GM12878 (cell line): ENCODE measurements at regions not wholly inside any gene's neighbourhood (a gene's known extent, or its start where the extent isn't known, plus 50 kb on each side); places are given as distances from the start of the nearest gene placed in this dataset.

Experiments
- ATAC-seq: fragments of 200-7000 bp; cut with Tn5 transposase; 3 replicates; pipeline ENCODE4 v1.9.1; 2020; ENCODE audit warnings: mild to moderate bottlenecking, moderate library complexity
- BruUV-seq: library from RNA; stranded (reverse); fragments of 400-500 nt; replicated peaks from 2 replicates; lab custom pipeline; 2021; lab: Mats Ljungman, UMichigan
- CTCF ChIA-PET: fragments of 300-600 bp; sonication (Branson Sonifier 250); formaldehyde crosslinking; extraction: SDS; loops from one replicate; lab custom pipeline; 2021; ENCODE audit warnings: inconsistent platforms; lab: Yijun Ruan, JAX
- POLR2A ChIA-PET: fragments of 350-600 bp; formaldehyde crosslinking; extraction: SDS; loops from one replicate; lab custom pipeline; 2021; ENCODE audit warnings: inconsistent platforms; lab: Charles Lee
- RAD21 ChIA-PET: fragments of 300-600 bp; sonication (Branson Sonifier 250); formaldehyde crosslinking; loops from one replicate; lab custom pipeline; 2023; ENCODE audit warnings: antibody characterized with exemption; ENCODE audit not compliant: unreplicated experiment; lab: Charles Lee
- SMC1A ChIA-PET: fragments of 300-600 bp; sonication (Branson Sonifier 250); formaldehyde crosslinking; loops from one replicate; lab custom pipeline; 2023; ENCODE audit not compliant: unreplicated experiment, uncharacterized antibody; lab: Charles Lee
- DNase-seq: peaks from one replicate; pipeline ENCODE4 v3.0.0-alpha.2; 2011; ENCODE audit warnings: low read depth, low spot score
- FAIRE-seq: peaks from 3 replicates; lab custom pipeline; 2011; peaks lifted over from hg19 to GRCh38; lab: Jason Lieb, UNC
- H2AFZ ChIP-seq: 2 replicates; pipeline ENCODE4 v1.6.0; 2011; ENCODE audit warnings: low read depth, low read length, control low read depth; ENCODE audit not compliant: control insufficient read depth
- H3K27ac ChIP-seq: 2 replicates; pipeline ENCODE4 v1.5.1; 2011; ENCODE audit warnings: control low read depth; ENCODE audit not compliant: control insufficient read depth, insufficient read depth
- H3K27me3 ChIP-seq, 2 experiments: replicated peaks in 1 of 2; 2 replicates each; pipeline versions ENCODE4 v1.6.0 to v1.6.1; 2011; ENCODE audit warnings: low read length in 1 of 2; ENCODE audit not compliant: control insufficient read depth in 2 of 2, insufficient read depth in 2 of 2
- H3K36me3 ChIP-seq, 2 experiments: 2 replicates each; pipeline ENCODE4 v1.5.1; 2011; ENCODE audit warnings: low read length in 1 of 2; ENCODE audit not compliant: control insufficient read depth in 2 of 2, insufficient read depth in 2 of 2
- H3K4me1 ChIP-seq: 2 replicates; pipeline ENCODE4 v1.6.1; 2011; ENCODE audit warnings: mild to moderate bottlenecking, low read length, moderate library complexity, mixed read lengths; ENCODE audit not compliant: control insufficient read depth, insufficient read depth
- H3K4me2 ChIP-seq: 2 replicates; pipeline ENCODE4 v1.6.0; 2011; ENCODE audit warnings: control low read depth; ENCODE audit not compliant: control insufficient read depth, insufficient read depth
- H3K4me3 ChIP-seq: fragments of 200-600 bp; sonication (generic); 2 replicates; pipeline ENCODE4 v1.5.1; 2016
- H3K79me2 ChIP-seq: 2 replicates; pipeline ENCODE4 v1.6.0; 2011; ENCODE audit warnings: low read length; ENCODE audit not compliant: control insufficient read depth, insufficient read depth
- H3K9ac ChIP-seq: 2 replicates; pipeline ENCODE4 v1.8.0; 2011; ENCODE audit warnings: low read length, control low read depth, mixed read lengths; ENCODE audit not compliant: control insufficient read depth, insufficient read depth
- H3K9me3 ChIP-seq: replicated peaks from 3 replicates; pipeline ENCODE4 v1.5.1; 2011; ENCODE audit warnings: mild to moderate bottlenecking, low read length; ENCODE audit not compliant: control insufficient read depth, insufficient read depth
- H4K20me1 ChIP-seq: 2 replicates; pipeline ENCODE4 v1.6.0; 2011; ENCODE audit not compliant: control insufficient read depth, insufficient read depth
- ASH2L ChIP-seq: fragments of 300-600, 200-600 bp; sonication (generic); IDR thresholded peaks from 2 replicates; pipeline ENCODE4 v1.6.1; 2017; ENCODE audit warnings: low read depth, mild to moderate bottlenecking, borderline replicate concordance
- ATF7 ChIP-seq: fragments of 450-650 bp; IDR thresholded peaks from 2 replicates; pipeline ENCODE4 v1.6.1; 2016; ENCODE audit warnings: low read depth, mild to moderate bottlenecking
- CBX3 ChIP-seq: fragments of 200-600 bp; sonication (generic); IDR thresholded peaks from 2 replicates; pipeline ENCODE4 v1.6.1; 2016; ENCODE audit warnings: low read depth, borderline replicate concordance
- CHD1 ChIP-seq: IDR thresholded peaks from 2 replicates; pipeline ENCODE4 v1.6.1; 2012; ENCODE audit warnings: low read depth, low read length, improper control_type of control experiment
- CREM ChIP-seq: IDR thresholded peaks from 2 replicates; pipeline ENCODE4 v1.6.1; 2014; ENCODE audit warnings: antibody characterized with exemption, low read depth
- GATAD2B ChIP-seq: fragments of 450-650 bp; conservative IDR thresholded peaks from 2 replicates; pipeline ENCODE4 v1.6.1; 2017; ENCODE audit warnings: low read depth, mild to moderate bottlenecking, moderate library complexity
- HDAC6 ChIP-seq: fragments of 200-600 bp; sonication (generic); IDR thresholded peaks from one replicate; pipeline ENCODE4 v1.8.0; 2017; ENCODE audit warnings: antibody characterized with exemption; ENCODE audit not compliant: unreplicated experiment
- MEF2B ChIP-seq: fragments of 450-650 bp; IDR thresholded peaks from 2 replicates; pipeline ENCODE4 v1.6.1; 2018; ENCODE audit warnings: mild to moderate bottlenecking, moderate library complexity; ENCODE audit not compliant: partially characterized antibody, poor library complexity, severe bottlenecking
- NFYB ChIP-seq: IDR thresholded peaks from 2 replicates; pipeline ENCODE4 v1.6.1; 2011; ENCODE audit warnings: low read depth, mild to moderate bottlenecking, low read length, improper control_type of control experiment, moderate library complexity; ENCODE audit not compliant: insufficient read depth
- PAX5 ChIP-seq: IDR thresholded peaks from 2 replicates; pipeline ENCODE4 v1.6.1; 2011; ENCODE audit warnings: low read depth, low read length, borderline replicate concordance
- POLR2AphosphoS2 ChIP-seq: IDR thresholded peaks from 2 replicates; pipeline ENCODE4 v1.6.1; 2011; ENCODE audit warnings: low read depth, mild to moderate bottlenecking, low read length, improper control_type of control experiment, moderate library complexity
- RAD51 ChIP-seq: fragments of 450-650 bp; IDR thresholded peaks from 2 replicates; pipeline ENCODE4 v1.6.1; 2016; ENCODE audit warnings: moderate library complexity, mild to moderate bottlenecking, inconsistent platforms
- RELA ChIP-seq: fragments of 450-650 bp; IDR thresholded peaks from 2 replicates; pipeline ENCODE4 v1.8.0; 2014; ENCODE audit warnings: borderline replicate concordance; ENCODE audit not compliant: partially characterized antibody
- SIN3A ChIP-seq: IDR thresholded peaks from 2 replicates; pipeline ENCODE4 v1.6.1; 2012; ENCODE audit warnings: low read depth, low read length, improper control_type of control experiment
- SMAD5 ChIP-seq: IDR thresholded peaks from 2 replicates; pipeline ENCODE4 v1.6.1; 2016; ENCODE audit warnings: antibody characterized with exemption, low read depth
- SPI1 ChIP-seq: IDR thresholded peaks from 2 replicates; pipeline ENCODE4 v1.6.1; 2011; ENCODE audit warnings: low read depth, mild to moderate bottlenecking, low read length, moderate library complexity, borderline replicate concordance; ENCODE audit not compliant: insufficient read depth
- WRNIP1 ChIP-seq: IDR thresholded peaks from 2 replicates; pipeline ENCODE4 v1.6.1; 2011; ENCODE audit warnings: low read depth, low read length, improper control_type of control experiment, borderline replicate concordance
- WGBS: methylation state at CpG from one replicate; pipeline ENCODE4 v1.1.6; 2016; ENCODE audit warnings: low lambda C conversion rate; ENCODE audit not compliant: insufficient replicate concordance, insufficient coverage; ENCODE audit errors: missing lambda C conversion rate; 5-methylcytosine and 5-hydroxymethylcytosine counted together
- in situ Hi-C: fragments of 300-500 bp; cut with MboI; formaldehyde crosslinking; loops from 9 replicates; pipeline ENCODE4 v1.14.3; 2018; ENCODE audit warnings: mixed read lengths
- intact Hi-C: fragments of 100-400 bp; cut with micrococcal nuclease; formaldehyde crosslinking; loops from one replicate; pipeline ENCODE4 v1.14.2; 2022; ENCODE audit not compliant: unreplicated experiment
- TF ChIP-seq, protein P1 (sequence below): fragments of 450-650 bp; IDR thresholded peaks from 2 replicates; pipeline ENCODE4 v1.6.1; 2016; ENCODE audit warnings: mild to moderate bottlenecking
- TF ChIP-seq, protein P2 (sequence below): fragments of 450-650 bp; IDR thresholded peaks from 2 replicates; pipeline ENCODE4 v1.6.1; 2016; ENCODE audit warnings: mild to moderate bottlenecking
- TF ChIP-seq, protein P3 (sequence below), 3 experiments: IDR thresholded peaks in 2 of 3; conservative IDR thresholded peaks in 1 of 3; 2 replicates each; pipeline ENCODE4 v1.5.1; 2011; ENCODE audit warnings: low read depth in 3 of 3, low read length in 3 of 3, mild to moderate bottlenecking in 3 of 3, control low read depth in 2 of 3, moderate library complexity in 2 of 3, inconsistent platforms in 1 of 3, mixed read lengths in 1 of 3; ENCODE audit not compliant: control insufficient read depth in 2 of 3, insufficient read depth in 1 of 3; ENCODE audit errors: extremely low read depth in 1 of 3

DNA sequence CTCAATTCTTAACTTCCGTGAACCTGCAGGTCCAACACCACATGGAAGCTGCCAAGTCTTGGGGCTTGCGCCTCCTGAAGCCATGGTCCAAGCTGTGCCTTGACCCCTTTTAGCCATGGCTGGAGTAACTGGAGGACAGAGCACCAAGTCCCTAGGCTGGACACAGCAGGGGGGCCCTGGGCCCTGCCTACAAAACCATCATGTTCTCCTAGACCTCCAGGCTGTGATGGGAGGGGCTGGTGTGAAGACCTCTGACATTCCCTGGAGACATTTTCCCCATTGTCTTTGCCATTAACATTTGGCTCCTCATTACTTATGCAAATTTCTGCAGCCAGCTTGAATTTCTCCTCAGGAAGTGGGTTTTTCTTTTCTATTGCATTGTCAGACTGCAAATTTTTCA lies 570.1 kb downstream of the FSCB start (continued):
- no peak for TF ChIP-seq WRNIP1
- no peak for TF ChIP-seq ASH2L
- TF ChIP-seq CBX3 = no peak
- TF ChIP-seq, protein P1, sequence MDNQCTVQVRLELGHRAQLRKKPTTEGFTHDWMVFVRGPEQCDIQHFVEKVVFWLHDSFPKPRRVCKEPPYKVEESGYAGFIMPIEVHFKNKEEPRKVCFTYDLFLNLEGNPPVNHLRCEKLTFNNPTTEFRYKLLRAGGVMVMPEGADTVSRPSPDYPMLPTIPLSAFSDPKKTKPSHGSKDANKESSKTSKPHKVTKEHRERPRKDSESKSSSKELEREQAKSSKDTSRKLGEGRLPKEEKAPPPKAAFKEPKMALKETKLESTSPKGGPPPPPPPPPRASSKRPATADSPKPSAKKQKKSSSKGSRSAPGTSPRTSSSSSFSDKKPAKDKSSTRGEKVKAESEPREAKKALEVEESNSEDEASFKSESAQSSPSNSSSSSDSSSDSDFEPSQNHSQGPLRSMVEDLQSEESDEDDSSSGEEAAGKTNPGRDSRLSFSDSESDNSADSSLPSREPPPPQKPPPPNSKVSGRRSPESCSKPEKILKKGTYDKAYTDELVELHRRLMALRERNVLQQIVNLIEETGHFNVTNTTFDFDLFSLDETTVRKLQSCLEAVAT = no peak
- no peak for TF ChIP-seq SIN3A

DNA sequence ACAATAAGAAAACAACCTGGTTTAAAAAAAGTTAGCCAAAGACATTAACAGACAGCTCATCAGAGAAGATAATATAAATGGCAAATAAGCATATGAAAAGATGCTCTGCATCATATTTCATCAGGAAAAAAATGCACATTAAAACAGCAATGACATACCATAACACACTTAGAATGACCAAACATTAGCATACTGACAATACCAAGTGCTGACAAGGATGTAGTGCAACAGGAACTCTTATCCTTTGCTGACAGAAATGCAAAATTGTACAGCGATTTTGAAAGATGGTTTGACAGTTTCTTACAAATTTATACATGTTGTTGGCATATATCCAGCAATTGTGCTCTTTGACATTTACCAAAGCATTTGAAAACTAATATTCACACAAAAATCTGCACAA lies 573.0 kb downstream of the FSCB start:
- Histone ChIP-seq H3K4me2 (no peak overlapping the region), H3K9ac (no peak overlapping the region), H3K79me2 (no peaks in the 10 kb centered on the region), H3K4me3 (no peak overlapping the region), H3K36me3 (no peaks in the 10 kb centered on the region), H3K4me1 (no peaks in the 10 kb centered on the region), H3K27me3 (no peaks in the 10 kb centered on the region), H4K20me1 (no peaks in the 10 kb centered on the region), H3K9me3 (no peaks in the 10 kb centered on the region), H3K27ac (no peak overlapping the region), H2AFZ (no peak overlapping the region)
- RAD21 ChIA-PET = no interaction called here
- FAIRE-seq (no peak), DNase-seq (no peak), ATAC-seq (no peak)
- intact Hi-C loops = no loop called here
- POLR2A ChIA-PET = no interaction called here
- CTCF ChIA-PET = no interaction called here
- no TSS peak for BruUV-seq
- SMC1A ChIA-PET = no interaction called here
- in situ Hi-C loops = no loop called here
- 0% methylated on average over 1 of the region's 1 CpG for WGBS
- no peak for TF ChIP-seq CHD1
- TF ChIP-seq, protein P2, sequence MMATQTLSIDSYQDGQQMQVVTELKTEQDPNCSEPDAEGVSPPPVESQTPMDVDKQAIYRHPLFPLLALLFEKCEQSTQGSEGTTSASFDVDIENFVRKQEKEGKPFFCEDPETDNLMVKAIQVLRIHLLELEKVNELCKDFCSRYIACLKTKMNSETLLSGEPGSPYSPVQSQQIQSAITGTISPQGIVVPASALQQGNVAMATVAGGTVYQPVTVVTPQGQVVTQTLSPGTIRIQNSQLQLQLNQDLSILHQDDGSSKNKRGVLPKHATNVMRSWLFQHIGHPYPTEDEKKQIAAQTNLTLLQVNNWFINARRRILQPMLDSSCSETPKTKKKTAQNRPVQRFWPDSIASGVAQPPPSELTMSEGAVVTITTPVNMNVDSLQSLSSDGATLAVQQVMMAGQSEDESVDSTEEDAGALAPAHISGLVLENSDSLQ = no peak
- no peak for TF ChIP-seq NFYB
- no peak for TF ChIP-seq POLR2AphosphoS2
- TF ChIP-seq, protein P3, sequence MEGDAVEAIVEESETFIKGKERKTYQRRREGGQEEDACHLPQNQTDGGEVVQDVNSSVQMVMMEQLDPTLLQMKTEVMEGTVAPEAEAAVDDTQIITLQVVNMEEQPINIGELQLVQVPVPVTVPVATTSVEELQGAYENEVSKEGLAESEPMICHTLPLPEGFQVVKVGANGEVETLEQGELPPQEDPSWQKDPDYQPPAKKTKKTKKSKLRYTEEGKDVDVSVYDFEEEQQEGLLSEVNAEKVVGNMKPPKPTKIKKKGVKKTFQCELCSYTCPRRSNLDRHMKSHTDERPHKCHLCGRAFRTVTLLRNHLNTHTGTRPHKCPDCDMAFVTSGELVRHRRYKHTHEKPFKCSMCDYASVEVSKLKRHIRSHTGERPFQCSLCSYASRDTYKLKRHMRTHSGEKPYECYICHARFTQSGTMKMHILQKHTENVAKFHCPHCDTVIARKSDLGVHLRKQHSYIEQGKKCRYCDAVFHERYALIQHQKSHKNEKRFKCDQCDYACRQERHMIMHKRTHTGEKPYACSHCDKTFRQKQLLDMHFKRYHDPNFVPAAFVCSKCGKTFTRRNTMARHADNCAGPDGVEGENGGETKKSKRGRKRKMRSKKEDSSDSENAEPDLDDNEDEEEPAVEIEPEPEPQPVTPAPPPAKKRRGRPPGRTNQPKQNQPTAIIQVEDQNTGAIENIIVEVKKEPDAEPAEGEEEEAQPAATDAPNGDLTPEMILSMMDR (IDR thresholded peaks at IDR 0.05 in 2 of 3, conservative IDR thresholded peaks at IDR 0.05 in 1 of 3; ENCODE audit: control insufficient read depth in 2 of 3, extremely low read depth in 1 of 3, insufficient read depth in 1 of 3, low read depth in 3 of 3, low read length in 3 of 3) = no peak
- no peak for TF ChIP-seq RAD51
- no peak for TF ChIP-seq MEF2B
- TF ChIP-seq GATAD2B = no peak
- TF ChIP-seq HDAC6 = no peak
- no peak for TF ChIP-seq SPI1
- TF ChIP-seq PAX5 = no peak
- TF ChIP-seq CREM = no peak
- no peak for TF ChIP-seq ATF7
- no peak for TF ChIP-seq RELA
- TF ChIP-seq SMAD5 = no peak
